ENCODE measurements at regions not wholly inside any gene's neighbourhood (a gene's known extent, or its start where the extent isn't known, plus 50 kb on each side); places are given as distances from the start of the nearest gene placed in this dataset.

DNA sequence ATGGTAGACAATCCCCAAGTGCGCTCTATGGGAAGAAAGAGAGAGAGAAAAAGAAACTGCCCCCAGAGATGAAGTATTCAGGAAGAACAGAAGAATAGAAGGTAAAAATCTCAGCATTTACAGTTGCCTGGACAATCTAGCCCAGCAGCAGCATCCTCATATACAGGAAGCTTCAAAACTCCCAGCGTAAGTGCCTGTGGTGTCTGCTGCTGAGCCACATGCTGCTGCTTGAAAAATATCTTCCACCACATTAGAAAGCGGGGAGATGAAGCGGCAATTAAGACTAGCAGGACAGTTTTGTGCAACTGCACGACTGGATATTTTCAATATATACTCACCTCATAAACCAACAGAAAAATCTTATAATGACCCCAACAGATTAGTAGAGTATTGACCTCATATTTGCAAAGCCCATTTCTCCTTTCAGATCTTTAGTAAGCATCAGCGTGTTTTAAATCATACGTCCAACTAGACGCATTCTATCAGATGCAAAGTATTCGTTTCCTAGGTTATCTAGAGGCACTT is 972.0 kb upstream of the TENM3 start:
- DNase-seq (ENCODE audit: low read depth): no peak
- no peak overlapping the region for H3K4me3 ChIP-seq (ENCODE audit: low read depth, low read length)
- TF ChIP-seq, protein P1, sequence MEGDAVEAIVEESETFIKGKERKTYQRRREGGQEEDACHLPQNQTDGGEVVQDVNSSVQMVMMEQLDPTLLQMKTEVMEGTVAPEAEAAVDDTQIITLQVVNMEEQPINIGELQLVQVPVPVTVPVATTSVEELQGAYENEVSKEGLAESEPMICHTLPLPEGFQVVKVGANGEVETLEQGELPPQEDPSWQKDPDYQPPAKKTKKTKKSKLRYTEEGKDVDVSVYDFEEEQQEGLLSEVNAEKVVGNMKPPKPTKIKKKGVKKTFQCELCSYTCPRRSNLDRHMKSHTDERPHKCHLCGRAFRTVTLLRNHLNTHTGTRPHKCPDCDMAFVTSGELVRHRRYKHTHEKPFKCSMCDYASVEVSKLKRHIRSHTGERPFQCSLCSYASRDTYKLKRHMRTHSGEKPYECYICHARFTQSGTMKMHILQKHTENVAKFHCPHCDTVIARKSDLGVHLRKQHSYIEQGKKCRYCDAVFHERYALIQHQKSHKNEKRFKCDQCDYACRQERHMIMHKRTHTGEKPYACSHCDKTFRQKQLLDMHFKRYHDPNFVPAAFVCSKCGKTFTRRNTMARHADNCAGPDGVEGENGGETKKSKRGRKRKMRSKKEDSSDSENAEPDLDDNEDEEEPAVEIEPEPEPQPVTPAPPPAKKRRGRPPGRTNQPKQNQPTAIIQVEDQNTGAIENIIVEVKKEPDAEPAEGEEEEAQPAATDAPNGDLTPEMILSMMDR (IDR thresholded peaks at IDR 0.05; ENCODE audit: insufficient read depth, low read depth, low read length): no peak

DNA sequence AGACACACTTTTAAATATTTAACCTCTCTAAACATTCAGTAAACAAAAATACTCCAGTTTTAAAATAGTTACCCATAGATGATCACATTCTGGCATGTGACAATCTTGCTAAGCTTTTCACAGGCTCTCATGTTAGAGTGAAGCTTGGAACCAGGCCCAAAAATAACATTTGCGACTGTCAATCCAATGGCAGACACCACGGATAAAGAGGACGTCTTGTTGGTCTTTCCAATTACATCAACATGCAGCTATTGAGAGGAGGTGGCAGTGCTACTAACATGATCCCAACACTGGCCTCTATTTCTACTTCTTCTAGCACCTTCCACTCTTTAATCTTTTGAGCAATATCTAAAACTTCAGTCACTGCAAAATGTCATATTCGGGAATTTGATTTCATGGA is 970.8 kb upstream of the TENM3 start:
- TF ChIP-seq, protein P1 (IDR thresholded peaks at IDR 0.05; ENCODE audit: insufficient read depth, low read depth, low read length): no peak
- H3K4me3 ChIP-seq (ENCODE audit: low read depth, low read length): no peak overlapping the region
- no peak for DNase-seq (ENCODE audit: low read depth)

DNA sequence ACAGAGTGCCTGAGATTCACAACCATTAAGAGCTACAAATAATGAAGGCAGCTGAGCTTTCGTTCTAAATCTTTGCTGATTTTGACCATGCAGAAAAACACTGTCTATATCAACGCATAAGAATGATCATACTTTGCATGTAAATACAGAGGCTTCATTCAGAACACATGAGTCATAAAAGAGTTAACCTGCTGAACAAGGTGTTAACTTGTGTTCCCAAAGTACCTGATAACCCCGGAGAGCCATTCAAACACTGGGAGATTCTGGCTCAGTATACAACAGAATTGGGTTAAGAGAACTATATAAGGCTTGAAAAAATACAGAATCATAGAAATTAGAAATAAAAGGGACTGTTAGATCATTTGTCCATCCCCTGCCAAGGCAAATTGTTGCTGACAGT is 964.3 kb upstream of the TENM3 start:
- TF ChIP-seq, protein P1 (IDR thresholded peaks at IDR 0.05; ENCODE audit: insufficient read depth, low read depth, low read length): no peak
- no peak overlapping the region for H3K4me3 ChIP-seq (ENCODE audit: low read depth, low read length)
- DNase-seq (ENCODE audit: low read depth): no peak

DNA sequence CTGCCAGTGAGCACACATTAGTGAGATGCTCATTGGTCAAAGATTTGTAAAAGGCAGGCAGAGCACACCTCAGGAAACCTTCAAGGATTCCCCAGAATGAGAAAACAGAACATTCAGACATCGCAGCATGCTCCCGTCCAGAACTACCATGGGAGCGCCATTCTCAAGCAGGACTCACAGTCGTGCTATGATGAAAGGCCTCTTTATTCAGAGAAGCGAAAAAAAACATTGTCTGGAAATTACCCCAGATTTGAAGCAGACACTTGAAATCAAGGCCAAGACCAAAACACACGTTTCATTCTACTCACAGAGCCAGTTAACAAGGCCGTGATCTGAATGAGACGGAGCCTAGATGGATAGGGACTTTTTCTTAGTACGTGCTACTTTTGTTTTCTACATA is 961.8 kb upstream of the TENM3 start:
- DNase-seq (ENCODE audit: low read depth): no peak
- H3K4me3 ChIP-seq (ENCODE audit: low read depth, low read length): no peak overlapping the region
- TF ChIP-seq, protein P1 (IDR thresholded peaks at IDR 0.05; ENCODE audit: insufficient read depth, low read depth, low read length): no peak

DNA sequence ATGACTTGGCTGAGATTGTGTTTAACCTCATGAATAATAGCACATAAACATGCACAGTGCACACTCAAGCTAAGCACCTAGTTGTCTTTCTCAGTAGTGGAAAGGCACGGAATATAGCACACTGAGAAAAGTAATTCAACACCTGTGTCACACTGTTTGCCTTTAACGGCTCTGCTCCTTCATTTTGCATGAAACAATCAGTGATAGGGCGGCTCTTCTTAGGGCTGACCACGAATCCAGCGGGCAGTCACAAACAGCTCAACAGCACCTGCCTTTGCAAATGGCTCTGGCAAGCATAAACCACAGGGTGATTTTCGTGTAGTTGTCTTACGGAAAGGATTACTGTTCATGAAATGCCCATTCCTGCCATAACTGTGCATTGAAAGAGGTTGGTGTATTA is 954.0 kb upstream of the TENM3 start:
- no peak overlapping the region for H3K4me3 ChIP-seq (ENCODE audit: low read depth, low read length)
- TF ChIP-seq, protein P1 (IDR thresholded peaks at IDR 0.05; ENCODE audit: insufficient read depth, low read depth, low read length): no peak

DNA sequence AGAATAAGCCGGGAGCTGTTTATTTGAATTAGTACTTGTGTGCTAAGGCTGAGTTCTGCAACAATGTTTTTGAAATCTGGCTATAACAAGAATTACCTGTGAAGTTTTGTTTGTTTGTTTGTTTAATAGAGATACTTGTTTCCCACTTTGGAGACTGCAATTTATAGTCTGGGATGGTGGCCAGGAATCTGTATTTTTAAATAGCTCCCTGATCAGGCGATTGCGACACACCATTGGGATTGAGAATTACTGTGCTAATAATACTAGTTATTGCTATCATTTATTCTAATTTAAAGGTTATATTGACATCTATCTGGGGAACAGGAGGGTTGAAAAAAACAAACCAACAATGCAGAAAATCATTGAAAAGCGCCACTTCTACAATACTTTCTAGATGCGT is 951.6 kb upstream of the TENM3 start:
- no peak overlapping the region for H3K4me3 ChIP-seq (ENCODE audit: low read depth, low read length)
- TF ChIP-seq, protein P1 (IDR thresholded peaks at IDR 0.05; ENCODE audit: insufficient read depth, low read depth, low read length): no peak
- no peak for DNase-seq (ENCODE audit: low read depth)

More for the DNA sequence above, 954.0 kb upstream of the TENM3 start:
- no peak for DNase-seq (ENCODE audit: low read depth)

DNA sequence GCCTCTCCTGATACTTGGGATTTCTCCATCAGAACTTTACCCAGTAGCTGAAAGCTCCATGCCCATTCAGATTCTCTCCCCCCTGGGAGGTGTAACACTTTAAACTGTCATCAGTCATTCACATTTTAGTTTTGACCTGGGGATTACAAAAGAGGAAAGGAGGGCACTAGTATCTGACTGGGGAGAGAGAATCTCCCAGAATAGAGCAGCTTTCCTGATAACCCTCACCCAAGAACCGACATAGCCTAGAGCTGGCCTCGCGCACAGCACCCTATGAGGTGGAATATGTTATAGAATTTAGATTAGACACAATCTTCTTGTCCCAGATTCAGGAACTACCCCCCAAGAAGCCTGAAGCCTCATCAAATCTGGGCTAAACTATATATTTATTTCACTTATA is 950.2 kb upstream of the TENM3 start:
- H3K4me3 ChIP-seq (ENCODE audit: low read depth, low read length): no peak overlapping the region
- TF ChIP-seq, protein P1 (IDR thresholded peaks at IDR 0.05; ENCODE audit: insufficient read depth, low read depth, low read length): no peak
- DNase-seq (ENCODE audit: low read depth): no peak
